A549 (cell line): ENCODE measurements at regions not wholly inside any gene's neighbourhood (a gene's known extent, or its start where the extent isn't known, plus 50 kb on each side); places are given as distances from the start of the nearest gene placed in this dataset.
"Not testable (repeated sequence)": the region's sequence is repeated elsewhere in the genome, so short reads cannot be mapped to it uniquely, and the experiment has no call there.

ENCODE experiments used
- ATAC-seq, 2 experiments: fragments of 200-7000 bp in 1 of 2; fragments of >200 bp in 1 of 2; cut with Nextera tagmentation in 1 of 2; cut with Tn5 transposase in 1 of 2; 3 replicates each; pipeline versions ENCODE4 v1.8.0 to v1.9.1; 2018 to 2020; ENCODE audit warnings: mild to moderate bottlenecking in 1 of 2, moderate library complexity in 1 of 2
- CTCF ChIA-PET: fragments of 300-600 bp; sonication (Branson Sonifier 250); formaldehyde crosslinking; extraction: SDS; loops from one replicate; lab custom pipeline; 2021; ENCODE audit warnings: antibody characterized with exemption, inconsistent platforms; lab: Yijun Ruan, JAX
- POLR2A ChIA-PET: fragments of 350-600 bp; formaldehyde crosslinking; extraction: SDS; loops from one replicate; lab custom pipeline; 2021; ENCODE audit warnings: antibody characterized with exemption, inconsistent platforms; lab: Yijun Ruan, JAX
- DNase-seq, 2 experiments: peaks; one replicate each; pipeline versions ENCODE4 v3.0.0 to v3.0.0-alpha.2; 2011 to 2016; ENCODE audit warnings: low read depth in 1 of 2, low spot score in 1 of 2
- FAIRE-seq: peaks from 2 replicates; lab custom pipeline; 2011; peaks lifted over from hg19 to GRCh38; lab: Jason Lieb, UNC
- H3K27ac ChIP-seq, 2 experiments: fragments of >200 bp; sonication (Bioruptor Twin); formaldehyde crosslinking; 3 replicates each; pipeline ENCODE4 v1.5.1; 2016 to 2017
- H3K4me1 ChIP-seq: fragments of >200 bp; sonication (Bioruptor Twin); formaldehyde crosslinking; 3 replicates; pipeline ENCODE4 v1.6.1; 2016
- H3K4me2 ChIP-seq: fragments of >200 bp; sonication (Bioruptor Twin); formaldehyde crosslinking; 3 replicates; pipeline ENCODE4 v1.6.1; 2016
- H3K4me3 ChIP-seq: fragments of >200 bp; sonication (Bioruptor Twin); formaldehyde crosslinking; 3 replicates; pipeline ENCODE4 v1.5.1; 2016
- H3K9me3 ChIP-seq: fragments of >200 bp; sonication (Bioruptor Twin); formaldehyde crosslinking; 3 replicates; pipeline ENCODE4 v1.6.1; 2016
- ATOH8 ChIP-seq: fragments of 250-450 bp; sonication (Bioruptor Pico); IDR thresholded peaks from 2 replicates; pipeline ENCODE4 v1.5.0; 2020; ENCODE audit warnings: low read depth, mild to moderate bottlenecking, moderate library complexity
- BHLHE40 ChIP-seq: IDR thresholded peaks from 2 replicates; pipeline ENCODE4 v1.6.1; 2012; ENCODE audit warnings: low read depth, low read length, inconsistent platforms
- CBX2 ChIP-seq: fragments of 200-600 bp; sonication (generic); IDR thresholded peaks from 2 replicates; pipeline ENCODE4 v1.6.1; 2016; ENCODE audit warnings: low read depth, mild to moderate bottlenecking, borderline replicate concordance
- CHD4 ChIP-seq: fragments of 200-600 bp; sonication (generic); IDR thresholded peaks from 2 replicates; pipeline ENCODE4 v1.6.1; 2016; ENCODE audit warnings: antibody characterized with exemption, mild to moderate bottlenecking, borderline replicate concordance
- EHF ChIP-seq: fragments of 250-450 bp; sonication (Bioruptor Pico); IDR thresholded peaks from 2 replicates; pipeline ENCODE4 v1.5.0; 2020; ENCODE audit warnings: mild to moderate bottlenecking
- EP300 ChIP-seq, 2 experiments: fragments of >200 bp; sonication (Bioruptor Twin); formaldehyde crosslinking; IDR thresholded peaks; 2 replicates in 1 of 2; 3 replicates in 1 of 2; pipeline ENCODE4 v1.6.1; 2016 to 2017
- ESRRA ChIP-seq: fragments of 150-350 bp; IDR thresholded peaks from 2 replicates; pipeline ENCODE4 v1.6.1; 2014; ENCODE audit warnings: mild to moderate bottlenecking, low read length, borderline replicate concordance
- FOSB ChIP-seq: fragments of 250-450 bp; sonication (Bioruptor Pico); IDR thresholded peaks from 2 replicates; pipeline ENCODE4 v1.5.0; 2020; ENCODE audit warnings: mild to moderate bottlenecking, moderate library complexity
- HOXA7 ChIP-seq: fragments of 250-450 bp; sonication (Bioruptor Pico); IDR thresholded peaks from 2 replicates; pipeline ENCODE4 v1.5.0; 2020; ENCODE audit warnings: mild to moderate bottlenecking, moderate library complexity
- HOXB13 ChIP-seq: fragments of 250-450 bp; sonication (Bioruptor Pico); IDR thresholded peaks from 2 replicates; pipeline ENCODE4 v1.5.0; 2020; ENCODE audit warnings: low read depth, mild to moderate bottlenecking, moderate library complexity
- JUN ChIP-seq, 2 experiments: fragments of >200 bp; sonication (Bioruptor Twin); formaldehyde crosslinking; IDR thresholded peaks; 2 replicates in 1 of 2; 3 replicates in 1 of 2; pipeline ENCODE4 v1.6.1; 2016 to 2017
- JUNB ChIP-seq: fragments of >200 bp; sonication (Bioruptor Twin); formaldehyde crosslinking; IDR thresholded peaks from 2 replicates; pipeline ENCODE4 v1.6.1; 2016
- KDM1A ChIP-seq: fragments of 200-600 bp; sonication (generic); IDR thresholded peaks from 2 replicates; pipeline ENCODE4 v1.6.1; 2016; ENCODE audit warnings: low read depth, mild to moderate bottlenecking
- KDM5A ChIP-seq: fragments of 200-600 bp; sonication (generic); IDR thresholded peaks from 2 replicates; pipeline ENCODE4 v1.6.1; 2016; ENCODE audit warnings: antibody characterized with exemption, mild to moderate bottlenecking
- MAX ChIP-seq: IDR thresholded peaks from 2 replicates; pipeline ENCODE4 v1.6.1; 2012
- NPAS2 ChIP-seq: fragments of 250-450 bp; sonication (Bioruptor Pico); IDR thresholded peaks from 2 replicates; pipeline ENCODE4 v1.8.0; 2022; ENCODE audit warnings: mild to moderate bottlenecking, moderate library complexity, borderline replicate concordance
- NR3C1 ChIP-seq: fragments of >200 bp; sonication (Bioruptor Twin); formaldehyde crosslinking; IDR thresholded peaks from 3 replicates; pipeline ENCODE4 v1.6.1; 2017
- PHF8 ChIP-seq: fragments of 200-600 bp; sonication (generic); IDR thresholded peaks from 2 replicates; pipeline ENCODE4 v1.6.1; 2016; ENCODE audit warnings: low read depth, mild to moderate bottlenecking, antibody characterized with exemption, moderate library complexity, borderline replicate concordance
- POLR2AphosphoS2 ChIP-seq: conservative IDR thresholded peaks from 2 replicates; pipeline ENCODE4 v1.6.1; 2012; ENCODE audit warnings: low read length, improper control_type of control experiment, inconsistent platforms
- RARB ChIP-seq: fragments of 250-450 bp; sonication (Bioruptor Pico); IDR thresholded peaks from 2 replicates; pipeline ENCODE4 v1.8.0; 2021; ENCODE audit warnings: mild to moderate bottlenecking, moderate library complexity
- RFX5 ChIP-seq: fragments of 450-650 bp; IDR thresholded peaks from 2 replicates; pipeline ENCODE4 v1.7.1; 2014; ENCODE audit warnings: antibody characterized with exemption, mild to moderate bottlenecking, moderate library complexity
- RNF2 ChIP-seq: fragments of 200-600 bp; sonication (generic); IDR thresholded peaks from 2 replicates; pipeline ENCODE4 v1.6.1; 2016; ENCODE audit warnings: low read depth, mild to moderate bottlenecking, antibody characterized with exemption, moderate library complexity, borderline replicate concordance
- SMC3 ChIP-seq: fragments of >200 bp; sonication (Bioruptor Twin); formaldehyde crosslinking; IDR thresholded peaks from 3 replicates; pipeline ENCODE4 v1.6.1; 2018; ENCODE audit warnings: inconsistent platforms
- SREBF2 ChIP-seq: fragments of 450-650 bp; IDR thresholded peaks from 2 replicates; pipeline ENCODE4 v1.6.1; 2014; ENCODE audit warnings: mild to moderate bottlenecking, moderate library complexity
- ZC3H11A ChIP-seq: fragments of 450-650 bp; IDR thresholded peaks from 2 replicates; pipeline ENCODE4 v1.6.1; 2014; ENCODE audit warnings: antibody characterized with exemption, mild to moderate bottlenecking
- ZNF302 ChIP-seq: fragments of 250-450 bp; sonication (Bioruptor Pico); IDR thresholded peaks from 2 replicates; pipeline ENCODE4 v1.9.0; 2021; ENCODE audit warnings: inconsistent platforms, mild to moderate bottlenecking, moderate library complexity
- ZSCAN20 ChIP-seq: fragments of 250-450 bp; sonication (Bioruptor Pico); IDR thresholded peaks from 2 replicates; pipeline ENCODE4 v1.8.0; 2022; ENCODE audit warnings: mild to moderate bottlenecking, moderate library complexity
- WGBS: methylation state at CpG from one replicate; pipeline ENCODE4 v1.1.6; 2017; ENCODE audit errors: missing lambda C conversion rate; 5-methylcytosine and 5-hydroxymethylcytosine counted together
- TF ChIP-seq, protein P1 (sequence below): fragments of 450-650 bp; IDR thresholded peaks from 2 replicates; pipeline ENCODE4 v1.6.1; 2014; ENCODE audit warnings: antibody characterized with exemption

DNA sequence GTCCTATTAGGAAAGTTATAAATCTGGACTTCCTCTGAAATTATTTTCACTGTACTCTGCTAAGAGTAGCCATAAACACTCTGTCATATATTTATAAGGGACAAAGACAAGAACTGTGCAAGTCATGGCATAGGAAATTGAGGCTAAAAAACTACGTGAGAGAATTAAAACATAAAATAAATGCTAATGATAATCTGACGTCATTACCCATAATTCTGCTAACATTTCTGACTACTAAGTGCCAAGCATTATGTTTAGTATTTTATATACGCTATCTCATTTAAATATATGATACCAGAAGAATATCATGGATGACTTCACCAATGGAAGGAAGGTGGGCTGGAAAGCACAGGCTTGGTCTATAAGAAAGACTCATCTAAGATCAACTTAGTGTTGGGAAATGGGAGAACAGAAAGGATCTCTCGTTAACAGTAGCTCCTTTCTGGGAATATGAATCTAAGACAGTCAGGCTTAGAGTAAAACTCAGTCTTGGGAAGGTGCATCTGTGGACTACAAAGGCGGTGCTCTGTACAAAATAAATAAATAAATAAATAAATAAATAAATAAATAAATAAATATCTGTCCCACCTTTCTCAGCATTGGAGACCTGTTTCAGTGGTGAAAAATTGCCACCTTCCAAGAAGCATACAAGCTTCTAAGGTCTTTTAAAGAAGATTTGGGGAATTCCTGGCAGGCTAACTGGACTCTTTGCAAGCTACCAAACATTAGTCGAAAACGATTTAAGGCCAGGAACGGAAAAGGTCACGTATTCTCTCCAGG, 267.4 kb downstream of the CGGBP1 start:
- Histone ChIP-seq H3K4me2 (peak overlapping the region; percentile 88), H3K9me3 (no peaks in the 10 kb centered on the region), H3K4me1 (peaks cover 7% of the 10 kb centered on the region; the same call in 1 of the 3 replicates), H3K27ac (peak overlapping the region in 1 of 2 experiments; percentile 81; a peak in 1 of 6 replicates), H3K4me3 (peak overlapping the region; percentile 59; the same call in 2 of the 3 replicates)
- DNase-seq (no peak), ATAC-seq (no peak), FAIRE-seq (no peak)
- TF ChIP-seq ZC3H11A (peak; percentile 96), ZNF302 (CRISPR knock-in tag) (no peak)
- WGBS, result 75% methylated on average over 9 of the region's 9 CpGs
- ChIA-PET CTCF (interaction anchor here (1.1 to 2.2 kb wide), 4 partner anchors 19 to 531 kb away, joined by 3 to 7 read pairs (median 3); no protein-coding TSS in a partner anchor), POLR2A (no interaction called here)

- H3K4me1 ChIP-seq, H3K9me3 ChIP-seq, FAIRE-seq, H3K4me3 ChIP-seq, H3K4me2 ChIP-seq, H3K27ac ChIP-seq, POLR2A ChIA-PET, ATAC-seq, DNase-seq: not testable (repeated sequence)
- CTCF ChIA-PET, result interaction anchor here (1.0 kb wide), 1 partner anchor 9 kb away, joined by 3 read pairs; no protein-coding TSS in a partner anchor
- WGBS, result 29% methylated on average over 3 of the region's 3 CpGs
Measured at GRCh38 chr3:87789049-87789448, 269.8 kb downstream of the CGGBP1 start.

DNA sequence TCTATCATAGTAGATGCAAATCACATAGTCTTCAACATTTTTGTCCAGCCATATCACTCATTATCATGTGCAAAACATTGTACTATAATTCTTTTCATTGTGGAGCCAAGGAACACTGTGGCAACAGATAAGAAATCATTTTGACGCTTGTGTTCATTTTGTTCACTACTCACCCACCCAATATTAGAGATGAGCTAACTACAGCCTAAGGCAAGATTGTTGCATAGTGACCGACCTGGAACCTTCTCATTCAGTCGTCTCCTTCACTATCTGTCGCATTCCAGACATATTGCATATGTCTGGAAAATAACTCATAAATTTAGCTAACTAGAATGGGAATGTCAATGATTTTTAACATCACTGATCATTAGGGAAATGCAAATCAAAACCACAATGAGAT, 270.3 kb downstream of the CGGBP1 start:
- ChIA-PET CTCF (interaction anchor here (1.0 kb wide), 1 partner anchor 9 kb away, joined by 3 read pairs; no protein-coding TSS in a partner anchor), POLR2A (no interaction called here)
- no peak for FAIRE-seq

GRCh38 chr3:87780811-87781210, 278.0 kb downstream of the CGGBP1 start:
- no peak for ATAC-seq
- no peak for DNase-seq
- POLR2A ChIA-PET, result no interaction called here
- Histone ChIP-seq H3K4me2 (no peak overlapping the region), H3K4me3 (no peak overlapping the region), H3K4me1 (no peaks in the 10 kb centered on the region), H3K9me3 (peaks cover 4% of the 10 kb centered on the region; the same call in 2 of the 3 replicates), H3K27ac (no peak overlapping the region)
- WGBS, result 77% methylated on average over 2 of the region's 2 CpGs
- CTCF ChIA-PET, result no interaction called here
- FAIRE-seq, result no peak
- no peak for TF ChIP-seq SMC3
- TF ChIP-seq RFX5, result no peak
- no peak for TF ChIP-seq HOXB13 (CRISPR knock-in tag)
- TF ChIP-seq BHLHE40, result no peak
- no peak for TF ChIP-seq POLR2AphosphoS2
- TF ChIP-seq RARB, result no peak
- no peak for TF ChIP-seq CBX2
- no peak for TF ChIP-seq KDM1A
- TF ChIP-seq EHF (CRISPR knock-in tag), result no peak
- TF ChIP-seq NPAS2 (CRISPR knock-in tag), result no peak
- no peak for TF ChIP-seq EP300 (IDR thresholded peaks at IDR 0.05)
- TF ChIP-seq MAX, result no peak
- no peak for TF ChIP-seq PHF8

More for the DNA sequence above, 270.3 kb downstream of the CGGBP1 start:
- H3K27ac ChIP-seq, result no peak overlapping the region
- H3K4me3 ChIP-seq, result no peak overlapping the region
- H3K4me1 ChIP-seq, result no peaks in the 10 kb centered on the region
- H3K9me3 ChIP-seq, result no peaks in the 10 kb centered on the region
- no peak for TF ChIP-seq ATOH8 (CRISPR knock-in tag)
- TF ChIP-seq JUN (IDR thresholded peaks at IDR 0.05), result no peak
- no peak for TF ChIP-seq KDM5A
- TF ChIP-seq NR3C1, result no peak
- TF ChIP-seq ZNF302 (CRISPR knock-in tag), result no peak
- no peak for TF ChIP-seq ZC3H11A
- no peak for TF ChIP-seq SMC3
- TF ChIP-seq RNF2, result no peak
- no peak for TF ChIP-seq HOXA7 (CRISPR knock-in tag)
- TF ChIP-seq EP300 (IDR thresholded peaks at IDR 0.05), result no peak
- TF ChIP-seq CHD4, result no peak
- TF ChIP-seq, protein P1, sequence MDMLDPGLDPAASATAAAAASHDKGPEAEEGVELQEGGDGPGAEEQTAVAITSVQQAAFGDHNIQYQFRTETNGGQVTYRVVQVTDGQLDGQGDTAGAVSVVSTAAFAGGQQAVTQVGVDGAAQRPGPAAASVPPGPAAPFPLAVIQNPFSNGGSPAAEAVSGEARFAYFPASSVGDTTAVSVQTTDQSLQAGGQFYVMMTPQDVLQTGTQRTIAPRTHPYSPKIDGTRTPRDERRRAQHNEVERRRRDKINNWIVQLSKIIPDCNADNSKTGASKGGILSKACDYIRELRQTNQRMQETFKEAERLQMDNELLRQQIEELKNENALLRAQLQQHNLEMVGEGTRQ, result no peak
- no peak for TF ChIP-seq SREBF2
- no peak for TF ChIP-seq JUNB
- TF ChIP-seq ZSCAN20 (CRISPR knock-in tag), result no peak
- TF ChIP-seq ESRRA, result no peak
- TF ChIP-seq FOSB (CRISPR knock-in tag), result no peak
- H3K4me2 ChIP-seq, result no peak overlapping the region
- DNase-seq (no peak), ATAC-seq (no peak)
- WGBS, result 72% methylated on average over 4 of the region's 4 CpGs
